T-helper 9 cell (primary cell): ENCODE measurements at regions not wholly inside any gene's neighbourhood (a gene's known extent, or its start where the extent isn't known, plus 50 kb on each side); places are given as distances from the start of the nearest gene placed in this dataset.

Experiments used
- DNase-seq: peaks from one replicate; pipeline ENCODE4 v3.0.0-alpha.2; 2020

DNA sequence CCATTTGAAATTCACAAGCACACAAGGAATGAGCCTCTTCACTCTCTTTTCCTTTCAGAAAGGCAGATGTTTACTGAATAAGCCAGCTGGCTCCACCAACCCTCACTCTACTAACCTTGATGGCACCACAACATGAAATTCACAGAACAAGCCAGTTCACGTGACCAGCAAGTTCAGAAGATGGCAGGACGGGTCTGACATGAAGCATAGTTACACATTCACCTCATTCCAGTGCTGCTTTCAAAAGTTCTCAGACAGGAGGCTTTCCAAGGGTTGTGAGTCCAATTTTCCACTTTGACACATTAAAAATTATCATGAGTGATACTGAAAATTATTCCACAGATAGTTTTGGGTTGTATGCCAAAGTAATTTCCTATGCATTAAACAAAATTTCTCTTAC is 74.2 kb upstream of the MBOAT2 start:
- DNase-seq: no peak

GRCh38 chr2:9076755-9077154 is 73.3 kb upstream of the MBOAT2 start:
- no peak for DNase-seq

DNA sequence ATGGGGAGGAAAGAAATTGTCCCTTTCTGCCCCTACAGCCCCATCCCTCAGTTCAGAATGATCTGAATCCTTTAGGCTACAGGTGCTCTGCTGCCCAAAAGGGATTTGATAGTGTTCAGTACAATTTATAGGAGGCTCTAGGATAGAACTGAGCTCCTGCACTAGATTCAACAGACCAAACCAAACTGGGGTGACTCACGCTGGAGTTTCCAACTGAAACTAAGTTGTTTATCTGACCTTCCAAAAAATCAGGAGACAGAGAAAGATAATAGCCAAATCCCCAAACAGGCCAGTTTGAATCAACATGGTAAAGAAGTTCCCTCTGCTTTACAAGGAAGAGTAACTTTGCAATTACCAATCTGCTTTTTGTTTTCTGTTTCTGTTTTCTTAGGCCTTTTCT is 72.7 kb upstream of the MBOAT2 start:
- DNase-seq: no peak

DNA sequence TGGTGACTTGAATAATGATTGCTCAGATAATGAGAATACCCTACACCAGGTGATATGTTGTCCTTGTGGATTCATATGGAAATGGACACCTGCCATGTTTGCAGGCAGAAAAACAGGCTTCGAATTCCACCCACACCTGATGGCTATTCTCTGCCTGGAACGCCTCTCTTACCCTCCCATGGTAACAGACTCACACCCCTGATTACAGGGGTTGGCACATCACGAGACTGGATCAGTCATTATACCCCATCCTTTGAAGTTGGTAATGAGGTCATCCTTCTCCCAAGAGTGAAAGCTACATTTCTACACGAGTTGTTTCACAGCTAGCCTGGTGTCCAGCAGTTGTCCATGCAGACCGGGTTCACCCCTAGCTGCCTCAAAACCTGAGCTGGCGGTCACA is 71.4 kb upstream of the MBOAT2 start:
- DNase-seq: no peak

- no peak for DNase-seq
Observed at GRCh38 chr2:9071584-9072124, 68.2 kb upstream of the MBOAT2 start.

DNA sequence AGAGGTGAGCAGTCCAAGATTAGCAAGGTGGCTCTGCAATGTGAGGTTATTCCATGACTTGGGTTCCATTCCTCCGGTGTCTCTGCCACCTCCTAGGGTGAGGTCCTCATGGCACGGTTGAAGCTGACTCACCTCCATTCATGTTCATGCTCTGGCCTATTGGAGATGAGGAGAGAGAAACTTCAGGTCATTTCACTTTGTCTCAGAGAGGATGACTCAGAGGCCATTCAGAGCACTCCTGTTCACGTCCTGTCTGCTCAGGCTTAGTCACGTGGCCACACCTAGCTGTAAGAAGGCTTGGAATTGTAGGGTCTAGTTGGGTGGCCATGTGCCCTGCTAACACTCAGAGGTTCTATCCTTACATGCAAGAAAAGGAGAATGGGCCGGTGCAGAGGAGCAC is 67.5 kb upstream of the MBOAT2 start:
- DNase-seq: no peak

DNA sequence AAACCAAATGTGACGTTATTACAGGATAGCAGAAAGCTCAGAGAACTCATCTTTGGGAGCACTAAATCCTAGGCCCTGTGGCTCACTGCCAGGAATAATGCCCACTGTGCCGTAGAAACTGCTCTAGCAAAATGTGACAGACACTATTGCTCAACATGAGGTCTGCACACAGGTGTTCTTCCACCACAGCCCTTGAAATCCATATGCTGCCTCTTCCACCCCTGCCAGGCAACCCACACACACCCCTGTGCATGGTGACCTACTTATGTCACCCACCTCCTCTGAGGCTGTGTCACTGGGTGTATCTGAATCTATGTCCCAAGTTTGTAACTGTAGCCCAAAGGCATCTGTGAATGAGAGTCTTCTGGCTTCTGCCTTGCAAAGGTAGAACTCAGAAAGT is 66.1 kb upstream of the MBOAT2 start:
- DNase-seq: no peak

- DNase-seq: no peak
Observed at GRCh38 chr2:9065901-9066300, 62.4 kb upstream of the MBOAT2 start.

DNA sequence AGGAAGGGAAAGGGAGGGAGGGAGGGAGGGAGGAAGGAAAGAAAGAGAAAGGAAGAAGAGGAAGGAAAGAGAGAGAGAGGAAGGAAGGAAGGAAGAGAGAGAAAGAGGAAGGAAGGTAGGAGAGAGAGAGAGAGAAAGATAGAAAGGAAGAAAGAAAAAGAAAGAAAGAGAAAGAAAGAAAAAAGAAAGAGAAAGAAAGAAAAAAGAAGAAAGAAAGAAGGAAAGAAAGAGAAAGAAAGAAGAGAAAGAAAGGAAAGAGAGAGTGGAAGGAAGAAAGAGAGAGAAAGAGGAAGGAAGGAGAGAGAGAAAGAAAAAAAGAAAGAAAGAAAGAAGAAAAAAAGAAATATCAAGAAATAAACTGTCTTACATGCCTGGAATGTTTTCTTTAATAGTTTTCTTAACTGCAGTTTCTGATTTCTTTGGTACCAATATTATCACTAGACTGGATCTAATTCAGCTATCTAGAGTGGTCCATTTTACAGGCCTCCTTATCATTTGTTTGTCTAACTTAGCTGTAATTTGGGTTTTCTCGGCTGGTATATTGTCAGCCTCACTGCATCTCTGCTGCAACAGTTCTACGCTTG is 59.6 kb upstream of the MBOAT2 start:
- DNase-seq: no peak

GRCh38 chr2:9060819-9061218 is 57.3 kb upstream of the MBOAT2 start:
- no peak for DNase-seq

DNA sequence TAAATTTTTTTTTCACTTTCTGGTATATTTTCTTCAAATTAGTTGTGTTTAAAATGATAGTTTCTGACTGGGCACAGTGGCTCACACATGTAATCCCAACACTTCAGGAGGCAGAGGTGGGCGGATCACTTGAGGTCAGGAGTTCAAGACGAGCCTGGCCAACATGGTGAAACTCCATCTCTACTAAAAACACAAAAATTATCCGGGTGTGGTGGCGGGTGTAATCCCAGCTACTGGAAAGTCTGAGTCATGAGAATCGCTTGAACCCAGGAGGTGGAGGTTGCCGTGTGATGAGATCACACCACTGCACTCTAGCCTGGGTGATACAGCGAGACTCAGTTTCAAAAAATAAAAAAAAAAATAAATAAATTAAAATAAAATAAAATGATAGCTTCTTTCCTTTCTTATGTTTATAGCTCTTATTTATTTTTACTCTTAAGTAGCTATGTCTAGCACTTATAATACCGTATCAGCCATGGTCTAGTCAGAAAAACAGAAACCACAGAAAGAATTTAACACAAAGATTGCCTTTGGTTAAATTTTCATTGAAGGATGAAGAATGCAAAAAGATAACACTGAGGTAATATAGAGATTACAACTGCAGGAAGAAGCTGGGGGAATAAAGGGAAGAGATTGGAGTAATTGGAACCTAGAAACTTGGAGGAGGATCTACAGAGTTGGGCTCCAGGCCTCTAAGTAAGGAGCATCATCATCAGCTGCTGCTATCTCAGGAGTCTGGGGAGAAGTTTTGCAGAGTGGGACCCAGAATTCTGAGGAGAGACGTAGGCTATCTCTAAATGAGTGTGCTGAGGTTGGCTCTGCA is 54.7 kb upstream of the MBOAT2 start:
- no peak for DNase-seq

DNA sequence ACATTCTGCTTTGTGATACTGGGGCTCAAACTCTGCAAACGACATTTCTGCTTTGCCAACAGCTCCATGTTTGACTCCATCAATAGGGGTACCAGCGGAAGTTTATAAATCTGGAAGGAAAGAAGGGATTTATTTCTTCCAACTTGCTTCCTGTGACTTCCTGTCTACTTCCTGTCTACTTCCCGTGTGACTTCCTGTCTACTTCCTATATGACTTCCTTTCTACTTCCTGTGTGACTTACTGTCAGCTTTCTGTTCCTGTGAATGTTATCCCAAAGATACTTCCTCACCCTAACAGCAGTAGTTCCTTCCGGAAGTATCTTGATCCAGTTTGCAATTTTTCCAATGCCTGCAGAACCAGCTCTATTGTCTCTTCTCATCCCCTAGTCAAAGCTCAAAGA is 52.0 kb upstream of the MBOAT2 start:
- DNase-seq: no peak

DNA sequence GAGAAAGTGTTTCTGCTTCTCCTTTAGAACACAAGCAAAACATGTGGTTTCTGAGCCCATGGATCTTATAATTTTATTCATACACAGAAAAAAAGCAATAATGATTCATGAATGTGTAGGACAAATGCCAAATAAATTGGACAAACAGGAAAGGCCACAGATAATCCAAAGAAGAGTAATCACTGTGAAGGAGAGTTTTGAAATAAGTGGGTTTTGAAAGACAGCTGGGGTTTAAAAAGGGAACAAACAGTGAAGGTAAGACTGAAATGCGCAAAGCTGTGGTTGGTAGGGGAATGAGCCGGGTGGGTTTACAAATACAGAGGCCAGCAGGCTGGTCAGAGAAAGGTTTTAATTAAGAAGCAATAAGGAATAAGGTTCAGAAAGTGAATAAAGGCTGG is 50.0 kb upstream of the MBOAT2 start:
- no peak for DNase-seq
